ENCODE measurements at regions not wholly inside any gene's neighbourhood (a gene's known extent, or its start where the extent isn't known, plus 50 kb on each side); places are given as distances from the start of the nearest gene placed in this dataset.

GRCh38 chr1:244157731-244158438 is 106.8 kb downstream of the ZBTB18 start:
- no peak for FAIRE-seq

GRCh38 chr1:244159646-244160045 is 108.6 kb downstream of the ZBTB18 start:
- no peak for FAIRE-seq

- FAIRE-seq = no peak
Observed at GRCh38 chr1:244160455-244161235, 109.6 kb downstream of the ZBTB18 start.

- FAIRE-seq = no peak
Observed at GRCh38 chr1:244161236-244161510, 110.1 kb downstream of the ZBTB18 start.

- no peak for FAIRE-seq
Observed at GRCh38 chr1:244162786-244163530, 111.9 kb downstream of the ZBTB18 start.

GRCh38 chr1:244163861-244164510 is 112.9 kb downstream of the ZBTB18 start:
- FAIRE-seq = no peak

GRCh38 chr1:244164511-244164890 is 113.4 kb downstream of the ZBTB18 start:
- no peak for FAIRE-seq

GRCh38 chr1:244165021-244165420 is 113.9 kb downstream of the ZBTB18 start:
- no peak for FAIRE-seq

GRCh38 chr1:244165701-244166100 is 114.6 kb downstream of the ZBTB18 start:
- no peak for FAIRE-seq

- FAIRE-seq = no peak
Observed at GRCh38 chr1:244171241-244171985, 120.3 kb downstream of the ZBTB18 start.

- FAIRE-seq = no peak
Observed at GRCh38 chr1:244173240-244173639, 122.2 kb downstream of the ZBTB18 start.

- FAIRE-seq = no peak
Observed at GRCh38 chr1:244173769-244174168, 122.7 kb downstream of the ZBTB18 start.

GRCh38 chr1:244174922-244175521 is 123.9 kb downstream of the ZBTB18 start:
- no peak for FAIRE-seq

GRCh38 chr1:244176201-244176600 is 125.1 kb downstream of the ZBTB18 start:
- FAIRE-seq = no peak

GRCh38 chr1:244180256-244180655 is 129.2 kb downstream of the ZBTB18 start:
- FAIRE-seq = no peak

- no peak for FAIRE-seq
Observed at GRCh38 chr1:244181867-244182266, 130.8 kb downstream of the ZBTB18 start.

- no peak for FAIRE-seq
Observed at GRCh38 chr1:244183037-244183436, 132.0 kb downstream of the ZBTB18 start.

GRCh38 chr1:244186372-244186771 is 135.3 kb downstream of the ZBTB18 start:
- FAIRE-seq = no peak

- no peak for FAIRE-seq
Observed at GRCh38 chr1:244187310-244187709, 136.2 kb downstream of the ZBTB18 start.

GRCh38 chr1:244191581-244191980 is 140.5 kb downstream of the ZBTB18 start:
- no peak for FAIRE-seq

- FAIRE-seq = no peak
Observed at GRCh38 chr1:244192325-244192724, 141.2 kb downstream of the ZBTB18 start.

- FAIRE-seq = no peak
Observed at GRCh38 chr1:244196571-244197285, 145.6 kb downstream of the ZBTB18 start.
